HUES64 (cell line): ENCODE measurements at regions not wholly inside any gene's neighbourhood (a gene's known extent, or its start where the extent isn't known, plus 50 kb on each side); places are given as distances from the start of the nearest gene placed in this dataset.

ENCODE experiments used
- H3K27ac ChIP-seq: 2 replicates; pipeline ENCODE4 v1.7.0; 2013; ENCODE audit warnings: low read depth, low read length, inconsistent platforms
- H3K27me3 ChIP-seq: 2 replicates; pipeline ENCODE4 v1.6.1; 2013; ENCODE audit warnings: mild to moderate bottlenecking, low read length; ENCODE audit not compliant: insufficient read depth
- H3K36me3 ChIP-seq: 2 replicates; pipeline ENCODE4 v1.6.1; 2013; ENCODE audit warnings: mild to moderate bottlenecking, low read length; ENCODE audit not compliant: insufficient read depth
- H3K4me1 ChIP-seq: 2 replicates; pipeline ENCODE4 v1.6.1; 2013; ENCODE audit warnings: mild to moderate bottlenecking, low read length, moderate library complexity; ENCODE audit not compliant: insufficient read depth
- H3K4me3 ChIP-seq: 2 replicates; pipeline ENCODE4 v1.5.1; 2013; ENCODE audit warnings: mild to moderate bottlenecking, low read length, moderate library complexity
- H3K9ac ChIP-seq: 2 replicates; pipeline ENCODE4 v1.6.1; 2013; ENCODE audit warnings: mild to moderate bottlenecking, low read depth, low read length
- H3K9me3 ChIP-seq: 2 replicates; pipeline ENCODE4 v1.6.1; 2013; ENCODE audit warnings: low read depth, low read length; ENCODE audit not compliant: insufficient read depth
- WGBS: fragments of 150-250, 120-280 bp; methylation state at CpG from one replicate; pipeline ENCODE4 v1.1.7; 2013; ENCODE audit warnings: missing lambda C conversion rate; 5-methylcytosine and 5-hydroxymethylcytosine counted together

DNA sequence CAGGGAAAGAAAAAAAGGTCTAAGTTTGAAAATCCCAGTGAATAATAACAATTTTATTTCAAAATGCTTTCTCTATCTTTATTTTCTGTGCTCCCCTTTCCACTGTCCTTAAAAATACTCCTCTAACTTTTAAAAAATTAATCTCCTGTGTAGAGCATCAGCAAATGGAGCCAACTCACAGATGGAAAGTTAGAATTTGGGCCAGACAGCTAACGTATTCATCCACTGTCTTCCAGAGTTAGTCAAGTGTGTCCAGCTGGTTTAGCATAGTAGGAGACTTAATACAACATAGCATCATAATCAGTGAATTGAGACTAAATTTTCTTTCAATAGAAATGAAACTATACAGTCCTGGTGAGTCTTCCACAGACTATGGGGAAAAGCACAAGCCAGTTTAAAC, 419.0 kb upstream of the LRRC7 start:
- Histone ChIP-seq H3K36me3 (no peaks in the 10 kb centered on the region), H3K4me1 (peaks cover 5% of the 10 kb centered on the region; the same call in 1 of the 2 replicates), H3K27ac (no peak overlapping the region), H3K9me3 (no peaks in the 10 kb centered on the region), H3K9ac (no peak overlapping the region), H3K4me3 (no peak overlapping the region), H3K27me3 (no peaks in the 10 kb centered on the region)
- WGBS = 100% methylated on average over 1 of the region's 1 CpG

DNA sequence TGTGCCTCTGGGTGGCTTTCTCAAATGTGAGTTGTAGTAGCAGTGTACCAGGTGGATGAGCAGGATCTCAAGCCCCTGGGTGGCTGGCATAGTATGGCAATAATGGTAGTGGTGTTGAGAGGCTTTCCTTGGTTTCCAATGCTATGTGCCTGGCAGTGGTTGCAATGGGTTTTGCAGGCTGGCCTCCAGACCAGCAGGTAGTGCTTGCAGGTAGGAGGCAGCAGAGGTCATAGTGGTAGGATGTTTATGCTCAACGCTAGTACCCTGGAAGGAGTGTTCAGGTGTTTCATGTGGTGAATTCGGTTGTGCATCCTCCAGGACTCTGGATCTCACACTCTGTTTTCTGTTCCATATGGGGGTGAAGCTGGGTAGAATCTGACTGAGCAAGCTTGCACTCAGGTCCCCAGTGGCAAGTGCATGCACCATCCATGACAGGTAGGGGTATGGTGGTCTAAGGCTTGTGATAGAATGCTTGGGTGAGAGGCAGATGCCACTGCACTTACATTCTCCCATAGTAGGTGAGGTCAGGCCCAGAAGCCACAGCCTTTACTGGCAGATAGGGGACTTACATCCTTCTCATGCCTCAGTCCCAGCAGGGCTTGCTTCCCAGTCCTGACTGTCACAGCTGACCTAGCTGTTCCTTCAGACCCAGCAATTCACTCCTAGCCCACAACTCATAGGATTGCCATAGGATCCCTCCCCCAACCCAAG, 410.5 kb upstream of the LRRC7 start:
- Histone ChIP-seq H3K36me3 (no peaks in the 10 kb centered on the region), H3K9me3 (no peaks in the 10 kb centered on the region), H3K27ac (no peak overlapping the region), H3K4me3 (no peak overlapping the region), H3K27me3 (no peaks in the 10 kb centered on the region), H3K9ac (no peak overlapping the region), H3K4me1 (no peaks in the 10 kb centered on the region; the same call in 1 of the 2 replicates)
- 93% methylated on average over 2 of the region's 2 CpGs for WGBS

DNA sequence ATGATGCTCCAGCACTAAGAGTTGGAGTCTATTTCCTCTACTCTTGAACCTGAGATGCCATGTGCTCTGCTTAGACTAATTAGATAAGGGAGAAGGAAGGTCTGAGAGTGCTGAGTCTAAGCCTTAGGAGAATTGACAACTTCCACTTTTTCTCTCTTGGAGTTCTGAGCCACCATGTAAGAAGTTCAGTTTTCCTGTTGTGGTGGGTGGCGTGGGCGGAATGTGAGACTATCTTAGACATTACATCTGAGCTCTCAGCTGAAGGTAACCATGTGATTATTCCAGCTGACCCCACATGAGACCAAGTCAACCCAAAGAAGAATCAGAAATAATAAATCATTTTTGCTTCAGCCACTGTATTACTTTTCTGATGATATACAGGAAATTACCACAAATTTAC, 404.5 kb upstream of the LRRC7 start:
- WGBS = 95% methylated on average over 2 of the region's 2 CpGs
- no peak overlapping the region for H3K27ac ChIP-seq

DNA sequence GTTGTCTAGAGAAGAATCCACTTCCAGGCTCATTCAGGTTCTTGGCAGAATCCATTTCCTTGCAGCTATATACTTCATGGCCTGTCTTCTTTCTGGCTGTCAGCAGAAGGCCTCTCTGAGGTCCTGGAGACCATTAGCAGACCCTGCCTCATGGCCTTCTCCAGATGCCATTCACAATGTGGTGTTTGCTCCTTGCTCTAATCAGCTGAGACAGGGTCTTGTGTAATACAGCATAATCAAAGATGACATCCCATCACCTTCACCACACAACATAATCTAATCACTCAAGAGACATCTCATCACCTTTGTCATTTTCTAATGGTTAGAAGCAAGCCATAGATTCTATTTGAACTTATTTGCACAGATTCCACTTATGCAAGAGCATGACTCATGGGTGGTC, 403.9 kb upstream of the LRRC7 start:
- no peaks in the 10 kb centered on the region for H3K9me3 ChIP-seq
- H3K9ac ChIP-seq = no peak overlapping the region
- H3K36me3 ChIP-seq = no peaks in the 10 kb centered on the region
- H3K27me3 ChIP-seq = no peaks in the 10 kb centered on the region
- no peaks in the 10 kb centered on the region for H3K4me1 ChIP-seq
- H3K4me3 ChIP-seq = no peak overlapping the region
- no peak overlapping the region for H3K27ac ChIP-seq

More for the DNA sequence above, 404.5 kb upstream of the LRRC7 start:
- no peaks in the 10 kb centered on the region for H3K9me3 ChIP-seq
- no peaks in the 10 kb centered on the region for H3K4me1 ChIP-seq
- H3K36me3 ChIP-seq = no peaks in the 10 kb centered on the region
- no peak overlapping the region for H3K9ac ChIP-seq
- H3K27me3 ChIP-seq = no peaks in the 10 kb centered on the region
- no peak overlapping the region for H3K4me3 ChIP-seq

DNA sequence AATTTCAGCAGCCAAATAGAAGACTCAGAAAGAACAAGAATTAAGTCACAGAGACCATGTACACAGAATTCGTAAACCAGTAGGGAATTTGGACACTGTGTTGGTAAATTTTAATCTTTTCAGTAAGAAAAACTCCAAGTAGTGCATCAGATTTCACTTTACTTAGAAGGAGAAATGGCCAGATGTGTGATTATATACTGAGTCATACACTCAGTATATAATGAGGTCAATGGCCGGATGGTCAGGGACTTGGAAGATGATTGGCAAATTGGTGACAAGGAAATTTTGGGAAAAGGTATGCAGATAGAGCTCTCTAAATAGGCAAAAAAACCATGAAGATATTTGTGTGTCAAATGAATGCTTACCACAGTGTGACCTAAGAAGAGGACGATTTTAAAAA, 399.8 kb upstream of the LRRC7 start:
- no peak overlapping the region for H3K27ac ChIP-seq
- H3K4me1 ChIP-seq = no peaks in the 10 kb centered on the region
- H3K9ac ChIP-seq = no peak overlapping the region
- peaks cover 12% of the 10 kb centered on the region for H3K9me3 ChIP-seq
- WGBS = 99% methylated on average over 3 of the region's 3 CpGs
- H3K36me3 ChIP-seq = no peaks in the 10 kb centered on the region
- H3K4me3 ChIP-seq = no peak overlapping the region
- no peaks in the 10 kb centered on the region for H3K27me3 ChIP-seq

DNA sequence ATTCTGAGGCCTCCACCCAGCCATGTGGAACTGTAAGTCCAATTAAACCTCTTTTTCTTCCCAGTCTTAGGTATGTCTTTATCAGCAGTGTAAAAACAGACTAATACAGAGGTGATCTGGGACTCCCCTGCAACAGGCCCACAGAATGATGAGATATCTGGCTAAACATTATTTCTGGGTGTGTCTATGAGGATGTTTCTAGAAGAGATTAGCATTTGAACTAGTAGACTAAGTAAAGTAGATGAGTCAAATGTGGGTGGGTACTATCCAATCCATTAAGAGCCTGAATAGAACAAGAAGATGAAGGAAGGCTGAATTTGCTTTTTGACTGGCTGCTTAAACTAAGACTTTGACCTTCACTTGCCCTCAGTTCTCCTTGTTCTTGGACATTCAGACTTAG, 396.5 kb upstream of the LRRC7 start:
- Histone ChIP-seq H3K36me3 (no peaks in the 10 kb centered on the region), H3K4me3 (no peak overlapping the region), H3K9me3 (peaks cover 12% of the 10 kb centered on the region), H3K4me1 (no peaks in the 10 kb centered on the region), H3K27me3 (no peaks in the 10 kb centered on the region), H3K27ac (no peak overlapping the region), H3K9ac (no peak overlapping the region)

DNA sequence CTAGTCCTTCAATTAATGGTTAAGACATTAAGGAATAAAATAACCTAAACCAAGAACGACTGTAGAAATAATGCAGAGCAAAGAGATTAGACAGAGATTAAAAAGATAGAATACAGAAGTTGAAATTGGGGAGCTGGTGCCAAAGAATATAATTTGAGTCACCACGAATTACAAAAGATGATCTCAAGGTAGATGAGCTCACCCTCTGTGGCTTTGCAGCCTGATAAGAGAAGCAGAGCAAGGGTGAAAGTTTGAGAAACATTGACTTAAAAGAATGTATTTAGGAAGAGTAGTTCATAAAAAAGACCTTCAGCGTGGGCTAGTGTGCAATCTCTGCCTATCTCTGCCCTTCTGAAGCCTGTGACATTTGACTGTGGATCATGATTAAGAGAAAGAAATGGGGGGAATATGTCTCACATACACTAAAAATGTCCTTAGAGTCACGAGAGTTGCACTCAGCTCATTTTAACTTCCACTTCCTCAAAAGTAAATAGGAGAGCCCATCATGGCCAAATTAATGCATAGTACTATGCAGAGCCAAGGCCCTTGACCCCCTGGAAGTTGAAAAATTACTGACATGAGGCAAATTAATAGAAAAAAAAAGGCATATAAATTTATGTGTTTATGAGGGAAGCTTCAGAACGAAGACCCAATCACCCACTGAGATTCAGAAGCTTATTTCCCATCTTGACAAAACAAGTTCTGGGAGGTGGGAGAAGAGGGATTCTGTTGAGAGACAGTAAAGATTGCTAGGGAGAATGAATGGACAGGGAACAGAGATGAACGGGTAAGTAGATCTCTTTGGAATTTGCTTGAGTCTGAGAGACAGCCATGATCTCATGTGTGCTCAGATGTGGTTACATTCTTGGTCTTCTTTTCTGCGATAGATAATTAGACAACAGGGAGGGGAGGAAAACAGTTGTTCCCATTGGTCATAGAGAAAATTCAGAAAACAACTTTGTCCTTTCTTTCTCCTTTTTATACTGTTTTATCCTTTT, 395.4 kb upstream of the LRRC7 start:
- no peak overlapping the region for H3K27ac ChIP-seq
- no peak overlapping the region for H3K4me3 ChIP-seq
- no peaks in the 10 kb centered on the region for H3K4me1 ChIP-seq
- H3K9me3 ChIP-seq = peaks cover 12% of the 10 kb centered on the region
- no peaks in the 10 kb centered on the region for H3K36me3 ChIP-seq
- no peaks in the 10 kb centered on the region for H3K27me3 ChIP-seq
- WGBS = 93% methylated on average over 7 of the region's 7 CpGs
- no peak overlapping the region for H3K9ac ChIP-seq

DNA sequence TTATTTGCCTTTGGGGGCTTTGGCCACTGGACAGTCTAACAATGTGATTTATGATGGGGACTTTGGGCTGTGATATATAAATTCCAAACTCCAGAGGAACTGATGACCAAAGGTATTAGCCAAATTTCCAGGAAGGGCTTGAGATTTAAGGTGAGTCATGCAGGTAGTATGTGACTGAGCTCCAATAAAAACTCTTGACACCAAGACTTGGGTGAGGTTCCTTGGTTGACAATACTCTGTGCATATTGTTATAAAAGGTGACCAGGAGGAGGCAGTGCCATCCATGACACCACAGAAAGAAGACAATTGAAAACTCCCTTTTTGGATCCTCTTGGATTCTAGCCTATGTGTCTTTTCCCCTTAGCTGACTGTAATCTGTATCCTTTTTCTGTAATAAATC, 392.7 kb upstream of the LRRC7 start:
- no peak overlapping the region for H3K4me3 ChIP-seq
- H3K27ac ChIP-seq = no peak overlapping the region
- H3K9ac ChIP-seq = no peak overlapping the region
- no peaks in the 10 kb centered on the region for H3K27me3 ChIP-seq
- H3K9me3 ChIP-seq = peaks cover 8% of the 10 kb centered on the region
- no peaks in the 10 kb centered on the region for H3K36me3 ChIP-seq
- H3K4me1 ChIP-seq = no peaks in the 10 kb centered on the region

DNA sequence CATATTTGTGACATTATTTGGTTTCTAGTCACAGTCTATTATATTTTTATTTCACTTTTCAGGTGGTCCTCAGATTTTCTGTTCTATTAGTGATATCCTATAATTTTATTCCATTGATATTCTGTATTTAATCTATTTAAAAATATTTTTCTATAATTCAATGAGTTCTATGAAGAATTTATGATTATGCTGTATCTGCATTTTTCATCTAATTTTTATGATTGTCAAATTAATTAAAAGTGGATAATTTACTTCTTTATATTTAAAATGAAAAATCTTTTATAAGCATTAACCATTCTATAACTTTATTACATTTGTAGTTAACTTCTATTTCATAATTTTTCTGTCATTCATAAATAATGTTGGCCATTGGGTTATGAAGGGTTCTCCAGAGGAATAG, 387.4 kb upstream of the LRRC7 start:
- H3K4me1 ChIP-seq = no peaks in the 10 kb centered on the region
- H3K27me3 ChIP-seq = no peaks in the 10 kb centered on the region
- H3K9me3 ChIP-seq = no peaks in the 10 kb centered on the region
- no peak overlapping the region for H3K9ac ChIP-seq
- H3K4me3 ChIP-seq = no peak overlapping the region
- no peak overlapping the region for H3K27ac ChIP-seq
- H3K36me3 ChIP-seq = no peaks in the 10 kb centered on the region

DNA sequence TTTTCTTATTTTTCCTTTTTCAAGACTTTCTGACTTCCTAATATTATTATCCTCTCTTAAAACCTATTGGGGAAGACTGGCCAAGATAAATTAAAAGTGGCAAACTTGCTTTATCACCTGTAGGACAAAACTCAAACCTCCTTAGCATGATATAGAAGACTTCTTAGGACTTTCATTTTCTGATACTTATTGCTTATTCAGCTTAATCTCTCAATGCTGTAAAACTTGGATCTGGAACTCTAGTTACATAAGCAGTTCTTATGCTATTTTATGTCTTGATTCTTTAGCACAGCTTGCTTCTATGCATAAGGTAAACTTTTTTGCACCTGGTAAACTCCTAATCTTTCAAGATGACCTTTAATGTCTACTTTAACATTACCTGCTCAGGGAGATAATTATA, 382.3 kb upstream of the LRRC7 start:
- Histone ChIP-seq H3K4me3 (no peak overlapping the region), H3K27ac (no peak overlapping the region), H3K9me3 (no peaks in the 10 kb centered on the region), H3K27me3 (no peaks in the 10 kb centered on the region), H3K36me3 (no peaks in the 10 kb centered on the region), H3K4me1 (no peaks in the 10 kb centered on the region), H3K9ac (no peak overlapping the region)

DNA sequence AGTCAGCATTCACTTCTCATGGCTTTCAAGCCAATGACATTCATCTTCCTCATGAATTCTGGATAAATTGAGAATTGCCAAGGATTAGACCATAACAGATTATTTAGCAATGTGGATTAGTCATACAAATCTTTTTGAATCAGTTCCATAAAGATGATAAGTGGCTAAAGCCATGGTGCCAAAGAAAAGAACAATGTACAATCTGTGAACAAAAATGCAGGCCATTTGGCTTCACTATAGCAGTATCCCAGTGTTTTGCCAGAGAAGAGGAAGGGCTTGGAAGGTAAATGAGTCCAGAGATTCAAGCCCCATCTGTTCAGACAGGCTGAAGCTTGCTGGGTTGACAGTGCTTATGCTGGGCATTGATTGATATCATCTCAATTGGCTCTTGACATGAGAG, 376.4 kb upstream of the LRRC7 start:
- no peak overlapping the region for H3K9ac ChIP-seq
- H3K4me1 ChIP-seq = no peaks in the 10 kb centered on the region
- no peaks in the 10 kb centered on the region for H3K9me3 ChIP-seq
- no peaks in the 10 kb centered on the region for H3K27me3 ChIP-seq
- H3K4me3 ChIP-seq = no peak overlapping the region
- no peaks in the 10 kb centered on the region for H3K36me3 ChIP-seq
- H3K27ac ChIP-seq = no peak overlapping the region
